Activated naive CD4-positive, alpha-beta T cell treated with anti-CD3 and anti-CD28 coated beads, Interleukin-2, amount 50 U/mL, for 72 hours (primary cell): ENCODE measurements at regions not wholly inside any gene's neighbourhood (a gene's known extent, or its start where the extent isn't known, plus 50 kb on each side); places are given as distances from the start of the nearest gene placed in this dataset.

Source experiments
- ATAC-seq, 2 donors: fragments of 150-1000 bp; cut with Tn5 transposase; 2 replicates each; pipeline ENCODE4 v1.10.0; 2021; ENCODE audit warnings: mild to moderate bottlenecking in 2 of 2, moderate library complexity in 2 of 2
- DNase-seq, 2 donors: peaks; one replicate each; pipeline ENCODE4 v3.0.0; 2021 to 2022; ENCODE audit warnings: low spot score in 2 of 2
- H3K27ac Mint-ChIP-seq, 2 donors: one replicate each; pipeline ENCODE4 v1.8.0; 2022; ENCODE audit warnings: mild to moderate bottlenecking in 2 of 2, mixed read lengths in 2 of 2
- H3K36me3 Mint-ChIP-seq, 2 donors: one replicate each; pipeline ENCODE4 v1.8.0; 2022; ENCODE audit warnings: mixed read lengths in 2 of 2
- H3K9me3 Mint-ChIP-seq, 2 donors: one replicate each; pipeline ENCODE4 v1.8.0; 2022; ENCODE audit warnings: mixed read lengths in 2 of 2

- DNase-seq (no peak), ATAC-seq (no peak)
- Mint-ChIP-seq H3K9me3 (peaks cover 3 to 12% of the 10 kb centered on the region in 2 donors), H3K27ac (no peak overlapping the region), H3K36me3 (peaks cover 11 to 12% of the 10 kb centered on the region in 2 donors)
These were observed 80.1 kb upstream of the CST7 start for GRCh38 chr20:24868959-24869358.

GRCh38 chr20:24870057-24870456 lies 79.0 kb upstream of the CST7 start:
- DNase-seq: no peak
- peaks cover 0 to 8% of the 10 kb centered on the region in 2 donors for H3K9me3 Mint-ChIP-seq
- peaks cover 7 to 9% of the 10 kb centered on the region in 2 donors for H3K36me3 Mint-ChIP-seq
- H3K27ac Mint-ChIP-seq: no peak overlapping the region
- ATAC-seq: no peak

GRCh38 chr20:24870881-24871280 lies 78.2 kb upstream of the CST7 start:
- DNase-seq (no peak), ATAC-seq (no peak)
- H3K36me3 Mint-ChIP-seq: peaks cover 0 to under 1% of the 10 kb centered on the region in 2 donors
- H3K27ac Mint-ChIP-seq: no peak overlapping the region
- peaks cover 0 to under 1% of the 10 kb centered on the region in 2 donors for H3K9me3 Mint-ChIP-seq

GRCh38 chr20:24871480-24872213 lies 77.4 kb upstream of the CST7 start:
- no peaks in the 10 kb centered on the region for H3K9me3 Mint-ChIP-seq
- H3K36me3 Mint-ChIP-seq: no peaks in the 10 kb centered on the region
- no peak overlapping the region for H3K27ac Mint-ChIP-seq
- ATAC-seq: no peak
- no peak for DNase-seq

- Mint-ChIP-seq H3K36me3 (no peaks in the 10 kb centered on the region), H3K9me3 (no peaks in the 10 kb centered on the region), H3K27ac (no peak overlapping the region)
- no peak for ATAC-seq
- no peak for DNase-seq
These were observed 76.6 kb upstream of the CST7 start for GRCh38 chr20:24872291-24873024.

- ATAC-seq (no peak), DNase-seq (no peak)
- no peaks in the 10 kb centered on the region for H3K36me3 Mint-ChIP-seq
- no peaks in the 10 kb centered on the region for H3K9me3 Mint-ChIP-seq
- no peak overlapping the region for H3K27ac Mint-ChIP-seq
These were observed 75.9 kb upstream of the CST7 start for GRCh38 chr20:24873025-24873620.

GRCh38 chr20:24875078-24875477 lies 74.0 kb upstream of the CST7 start:
- H3K27ac Mint-ChIP-seq: no peak overlapping the region
- no peak for ATAC-seq
- no peaks in the 10 kb centered on the region for H3K9me3 Mint-ChIP-seq
- no peak for DNase-seq
- no peaks in the 10 kb centered on the region for H3K36me3 Mint-ChIP-seq

- Mint-ChIP-seq H3K9me3 (peaks cover 0 to 2% of the 10 kb centered on the region in 2 donors), H3K36me3 (peaks cover 0 to 2% of the 10 kb centered on the region in 2 donors), H3K27ac (no peak overlapping the region)
- DNase-seq (no peak), ATAC-seq (no peak)
These were observed 71.4 kb upstream of the CST7 start for GRCh38 chr20:24877652-24878051.

GRCh38 chr20:24878657-24879056 lies 70.4 kb upstream of the CST7 start:
- DNase-seq (no peak), ATAC-seq (no peak)
- Mint-ChIP-seq H3K27ac (no peak overlapping the region), H3K36me3 (peaks cover 0 to 12% of the 10 kb centered on the region in 2 donors), H3K9me3 (peaks cover 3 to 12% of the 10 kb centered on the region in 2 donors)

GRCh38 chr20:24879875-24880274 lies 69.2 kb upstream of the CST7 start:
- DNase-seq (no peak), ATAC-seq (no peak)
- peaks cover 6 to 16% of the 10 kb centered on the region in 2 donors for H3K9me3 Mint-ChIP-seq
- peaks cover 0 to 16% of the 10 kb centered on the region in 2 donors for H3K36me3 Mint-ChIP-seq
- no peak overlapping the region for H3K27ac Mint-ChIP-seq

GRCh38 chr20:24880356-24880755 lies 68.7 kb upstream of the CST7 start:
- DNase-seq (no peak), ATAC-seq (no peak)
- Mint-ChIP-seq H3K27ac (no peak overlapping the region), H3K9me3 (peaks cover 6 to 16% of the 10 kb centered on the region in 2 donors), H3K36me3 (peaks cover 0 to 16% of the 10 kb centered on the region in 2 donors)

- H3K36me3 Mint-ChIP-seq: no peaks in the 10 kb centered on the region
- ATAC-seq (no peak), DNase-seq (no peak)
- no peak overlapping the region for H3K27ac Mint-ChIP-seq
- no peaks in the 10 kb centered on the region for H3K9me3 Mint-ChIP-seq
These were observed 58.8 kb upstream of the CST7 start for GRCh38 chr20:24890286-24890685.

- no peak for ATAC-seq
- no peaks in the 10 kb centered on the region for H3K9me3 Mint-ChIP-seq
- no peaks in the 10 kb centered on the region for H3K36me3 Mint-ChIP-seq
These were observed 57.3 kb upstream of the CST7 start for GRCh38 chr20:24891546-24892393.

GRCh38 chr20:24892522-24892921 lies 56.5 kb upstream of the CST7 start:
- H3K9me3 Mint-ChIP-seq: peaks cover 0 to 3% of the 10 kb centered on the region in 2 donors
- no peak overlapping the region for H3K27ac Mint-ChIP-seq
- H3K36me3 Mint-ChIP-seq: no peaks in the 10 kb centered on the region
- ATAC-seq (no peak), DNase-seq (no peak)

More at GRCh38 chr20:24891546-24892393, 57.3 kb upstream of the CST7 start:
- H3K27ac Mint-ChIP-seq: no peak overlapping the region
- no peak for DNase-seq

- DNase-seq: no peak
- Mint-ChIP-seq H3K9me3 (peaks cover 0 to 5% of the 10 kb centered on the region in 2 donors), H3K36me3 (no peaks in the 10 kb centered on the region), H3K27ac (no peak overlapping the region)
- no peak for ATAC-seq
These were observed 56.1 kb upstream of the CST7 start for GRCh38 chr20:24892931-24893330.

- ATAC-seq: no peak
- peaks cover 11 to 13% of the 10 kb centered on the region in 2 donors for H3K36me3 Mint-ChIP-seq
- no peak overlapping the region for H3K27ac Mint-ChIP-seq
These were observed 54.6 kb upstream of the CST7 start for GRCh38 chr20:24894488-24894887.

More at GRCh38 chr20:24894488-24894887, 54.6 kb upstream of the CST7 start:
- no peak for DNase-seq
- H3K9me3 Mint-ChIP-seq: peaks cover 11 to 15% of the 10 kb centered on the region in 2 donors
